H1 (cell line): ENCODE measurements at regions not wholly inside any gene's neighbourhood (a gene's known extent, or its start where the extent isn't known, plus 50 kb on each side); places are given as distances from the start of the nearest gene placed in this dataset.

Source experiments
- CTCF ChIA-PET: fragments of 300-600 bp; sonication (Branson Sonifier 250); formaldehyde crosslinking; loops from one replicate; lab custom pipeline; 2021; ENCODE audit not compliant: partially characterized antibody; lab: Charles Lee
- POLR2A ChIA-PET: fragments of 300-600 bp; sonication (Branson Sonifier 250); formaldehyde crosslinking; loops from one replicate; lab custom pipeline; 2021; ENCODE audit warnings: inconsistent platforms; ENCODE audit not compliant: partially characterized antibody; lab: Charles Lee
- DNase-seq, 2 experiments: peaks; one replicate each; pipeline versions ENCODE4 v3.0.0 to v3.0.0-alpha.2; 2010 to 2022; ENCODE audit warnings: low spot score in 2 of 2, low read depth in 1 of 2, mixed read lengths in 1 of 2
- FAIRE-seq: peaks from 2 replicates; lab custom pipeline; 2011; peaks lifted over from hg19 to GRCh38; lab: Jason Lieb, UNC
- H2AFZ ChIP-seq: 2 replicates; pipeline ENCODE4 v1.8.1; 2012; ENCODE audit warnings: low read length, inconsistent platforms
- H2AK5ac ChIP-seq: 2 replicates; pipeline ENCODE4 v1.6.1; 2013; ENCODE audit warnings: low read depth, low read length
- H2BK120ac ChIP-seq: replicated peaks from 2 replicates; pipeline ENCODE3; 2013; ENCODE audit warnings: low read depth, low read length, inconsistent platforms
- H2BK12ac ChIP-seq: 2 replicates; pipeline ENCODE4 v1.6.1; 2013; ENCODE audit warnings: low read depth, low read length
- H2BK15ac ChIP-seq: 2 replicates; pipeline ENCODE4 v1.6.1; 2013; ENCODE audit warnings: low read length
- H2BK20ac ChIP-seq: 2 replicates; pipeline ENCODE4 v1.6.1; 2013; ENCODE audit warnings: low read length
- H2BK5ac ChIP-seq: 2 replicates; pipeline ENCODE4 v1.6.1; 2013; ENCODE audit warnings: low read depth, low read length
- H3K14ac ChIP-seq: 2 replicates; pipeline ENCODE4 v1.6.1; 2013; ENCODE audit warnings: inconsistent platforms; ENCODE audit not compliant: insufficient read length
- H3K18ac ChIP-seq: 2 replicates; pipeline ENCODE4 v1.6.1; 2013; ENCODE audit warnings: low read length; ENCODE audit errors: extremely low read depth
- H3K23ac ChIP-seq: 2 replicates; pipeline ENCODE4 v1.6.1; 2013; ENCODE audit warnings: inconsistent platforms; ENCODE audit not compliant: insufficient read length
- H3K23me2 ChIP-seq: 2 replicates; pipeline ENCODE4 v1.6.1; 2013; ENCODE audit warnings: low read depth, low read length
- H3K27ac ChIP-seq: 2 replicates; pipeline ENCODE4 v1.6.1; 2011; ENCODE audit warnings: low read depth, low read length, inconsistent platforms
- H3K27me3 ChIP-seq, 4 experiments: replicated peaks in 1 of 4; 1 replicate in 1 of 4; 2 replicates in 3 of 4; pipeline versions ENCODE4 v1.6.1 to v1.8.1; 2011 to 2013; ENCODE audit warnings: low read length in 3 of 4, mild to moderate bottlenecking in 3 of 4, inconsistent platforms in 2 of 4, mixed read lengths in 2 of 4, moderate library complexity in 1 of 4; ENCODE audit not compliant: control insufficient read depth in 3 of 4, insufficient read depth in 3 of 4; ENCODE audit errors: extremely low read depth in 1 of 4
- H3K36me3 ChIP-seq, 4 experiments: 2 replicates each; pipeline versions ENCODE4 v1.6.1 to v1.8.1; 2011 to 2013; ENCODE audit warnings: mild to moderate bottlenecking in 4 of 4, low read length in 3 of 4, moderate library complexity in 2 of 4, control low read depth in 1 of 4, inconsistent platforms in 1 of 4; ENCODE audit not compliant: insufficient read depth in 4 of 4, control insufficient read depth in 2 of 4
- H3K4ac ChIP-seq: replicated peaks from 2 replicates; pipeline ENCODE3; 2013; ENCODE audit warnings: low read length, low read depth, mixed read lengths, inconsistent platforms; ENCODE audit not compliant: insufficient read length
- H3K4me1 ChIP-seq, 4 experiments: replicated peaks in 1 of 4; 1 replicate in 1 of 4; 2 replicates in 3 of 4; pipeline versions ENCODE4 v1.6.1 to v1.8.1; 2011 to 2013; ENCODE audit warnings: low read length in 3 of 4, inconsistent platforms in 2 of 4, mixed read lengths in 1 of 4; ENCODE audit not compliant: insufficient read depth in 4 of 4, control insufficient read depth in 3 of 4
- H3K4me2 ChIP-seq, 2 experiments: 2 replicates each; pipeline versions ENCODE4 v1.6.1 to v1.8.1; 2011 to 2013; ENCODE audit warnings: low read depth in 2 of 2, low read length in 2 of 2, control low read depth in 1 of 2, inconsistent platforms in 1 of 2, mild to moderate bottlenecking in 1 of 2; ENCODE audit not compliant: insufficient read depth in 1 of 2
- H3K4me3 ChIP-seq, 4 experiments: fragments of 200-600, 300-600 bp in 1 of 4; sonication (generic), shearing (Covaris generic), sonication (Bioruptor Twin) in 1 of 4; 2 replicates each; pipeline versions ENCODE4 v1.5.1 to v1.8.1; 2011 to 2016; ENCODE audit warnings: low read length in 4 of 4, low read depth in 3 of 4, control low read depth in 2 of 4, inconsistent platforms in 2 of 4, mild to moderate bottlenecking in 2 of 4, mixed read lengths in 1 of 4, moderate library complexity in 1 of 4; ENCODE audit not compliant: insufficient read depth in 2 of 4; ENCODE audit errors: extremely low read depth in 1 of 4
- H3K56ac ChIP-seq: replicated peaks from 2 replicates; pipeline ENCODE3; 2013; ENCODE audit warnings: low read depth, mild to moderate bottlenecking, mixed read lengths, low read length, inconsistent platforms; ENCODE audit not compliant: insufficient read length
- H3K79me1 ChIP-seq: 2 replicates; pipeline ENCODE4 v1.6.1; 2013; ENCODE audit warnings: low read depth, low read length, control low read depth
- H3K79me2 ChIP-seq, 2 experiments: 2 replicates each; pipeline versions ENCODE4 v1.6.1 to v1.8.1; 2012 to 2013; ENCODE audit warnings: low read length in 2 of 2, mild to moderate bottlenecking in 2 of 2, inconsistent platforms in 1 of 2; ENCODE audit not compliant: insufficient read depth in 2 of 2, control insufficient read depth in 1 of 2
- H3K9ac ChIP-seq, 4 experiments: replicated peaks in 1 of 4; 1 replicate in 1 of 4; 2 replicates in 3 of 4; pipeline versions ENCODE4 v1.6.1 to v1.8.1; 2011 to 2013; ENCODE audit warnings: low read depth in 3 of 4, low read length in 3 of 4, control low read depth in 2 of 4, mild to moderate bottlenecking in 2 of 4, moderate library complexity in 2 of 4, inconsistent platforms in 1 of 4; ENCODE audit errors: extremely low read depth in 1 of 4
- H3K9me3 ChIP-seq, 2 experiments: 2 replicates each; pipeline versions ENCODE4 v1.6.1 to v1.8.1; 2012 to 2013; ENCODE audit warnings: mild to moderate bottlenecking in 2 of 2, moderate library complexity in 2 of 2, control low read depth in 1 of 2, inconsistent platforms in 1 of 2, low read depth in 1 of 2, low read length in 1 of 2, mixed read lengths in 1 of 2; ENCODE audit not compliant: insufficient read depth in 2 of 2
- H4K20me1 ChIP-seq, 2 experiments: replicated peaks in 1 of 2; 2 replicates each; pipeline versions ENCODE3 to v1.8.1; 2011 to 2013; ENCODE audit warnings: inconsistent platforms in 2 of 2, low read length in 2 of 2, mild to moderate bottlenecking in 1 of 2; ENCODE audit not compliant: insufficient read depth in 2 of 2, control insufficient read depth in 1 of 2
- H4K5ac ChIP-seq: 2 replicates; pipeline ENCODE4 v1.6.1; 2013; ENCODE audit warnings: low read length, low read depth, mixed read lengths, inconsistent platforms; ENCODE audit not compliant: insufficient read length
- H4K8ac ChIP-seq: 2 replicates; pipeline ENCODE4 v1.8.0; 2013; ENCODE audit warnings: mild to moderate bottlenecking, moderate library complexity, low read length, inconsistent platforms; ENCODE audit not compliant: insufficient read depth; ENCODE audit errors: extremely low read depth
- H4K91ac ChIP-seq: replicated peaks from 2 replicates; pipeline ENCODE3; 2013; ENCODE audit warnings: low read length, mixed read lengths, inconsistent platforms; ENCODE audit not compliant: insufficient read length
- BCL11A ChIP-seq, 2 experiments: IDR thresholded peaks; one replicate each; pipeline ENCODE4 v1.6.1; 2011; ENCODE audit warnings: low read depth in 2 of 2, low read length in 2 of 2, mild to moderate bottlenecking in 2 of 2
- BRCA1 ChIP-seq: IDR thresholded peaks from 2 replicates; pipeline ENCODE4 v1.6.1; 2012; ENCODE audit warnings: low read depth, low read length, improper control_type of control experiment
- CHD1 ChIP-seq: IDR thresholded peaks from 2 replicates; pipeline ENCODE4 v1.6.1; 2012; ENCODE audit warnings: low read depth, low read length, improper control_type of control experiment
- HDAC2 ChIP-seq, 2 experiments: fragments of 300-600 bp in 1 of 2; sonication (generic) in 1 of 2; IDR thresholded peaks; 2 replicates each; pipeline ENCODE4 v1.6.1; 2011 to 2012; ENCODE audit warnings: low read depth in 2 of 2, low read length in 2 of 2, mild to moderate bottlenecking in 2 of 2, moderate library complexity in 2 of 2, borderline replicate concordance in 1 of 2, inconsistent platforms in 1 of 2
- JUN ChIP-seq: IDR thresholded peaks from 2 replicates; pipeline ENCODE4 v1.6.1; 2011; ENCODE audit warnings: low read depth, mild to moderate bottlenecking, improper control_type of control experiment, low read length
- NANOG ChIP-seq: IDR thresholded peaks from 2 replicates; pipeline ENCODE4 v1.6.1; 2011; ENCODE audit warnings: low read length, low read depth, mild to moderate bottlenecking, inconsistent platforms; ENCODE audit not compliant: insufficient read depth, poor library complexity, severe bottlenecking
- PHF8 ChIP-seq: fragments of 200-600 bp; sonication (generic); conservative IDR thresholded peaks from 2 replicates; pipeline ENCODE4 v1.7.1; 2012; ENCODE audit warnings: low read depth, mild to moderate bottlenecking, inconsistent platforms, low read length, moderate library complexity
- POLR2AphosphoS5 ChIP-seq: IDR thresholded peaks from 2 replicates; pipeline ENCODE4 v1.6.1; 2011; ENCODE audit warnings: low read depth, low read length
- POU5F1 ChIP-seq: IDR thresholded peaks from 2 replicates; pipeline ENCODE4 v1.6.1; 2011; ENCODE audit warnings: low read depth, mild to moderate bottlenecking, low read length, moderate library complexity
- SP2 ChIP-seq: IDR thresholded peaks from 2 replicates; pipeline ENCODE4 v1.6.1; 2012; ENCODE audit warnings: mild to moderate bottlenecking, low read length, inconsistent platforms
- SP4 ChIP-seq: IDR thresholded peaks from 2 replicates; pipeline ENCODE4 v1.6.1; 2012; ENCODE audit warnings: low read length, inconsistent platforms
- TCF12 ChIP-seq: IDR thresholded peaks from 2 replicates; pipeline ENCODE4 v1.6.1; 2011; ENCODE audit warnings: low read depth, mild to moderate bottlenecking, low read length
- USF2 ChIP-seq: IDR thresholded peaks from 2 replicates; pipeline ENCODE4 v1.6.1; 2011; ENCODE audit warnings: low read length, improper control_type of control experiment
- WGBS, 2 experiments: shearing (Covaris generic) in 1 of 2; methylation state at CpG; one replicate each; pipeline versions ENCODE4 v1.1.6 to v1.1.7; 2013 to 2015; ENCODE audit warnings: low lambda C conversion rate in 2 of 2, mixed read lengths in 2 of 2, inconsistent platforms in 1 of 2, low coverage in 1 of 2, missing lambda C conversion rate in 1 of 2; ENCODE audit not compliant: insufficient replicate concordance in 2 of 2, insufficient coverage in 1 of 2, insufficient read length in 1 of 2; ENCODE audit errors: extremely low coverage in 1 of 2, missing lambda C conversion rate in 1 of 2; 5-methylcytosine and 5-hydroxymethylcytosine counted together

- no peak overlapping the region for H2BK5ac ChIP-seq
- ChIA-PET CTCF (no interaction called here), POLR2A (no interaction called here)
- no peak for DNase-seq
- H4K5ac ChIP-seq = peak overlapping the region; percentile 15
- no peak overlapping the region for H2BK12ac ChIP-seq
- H3K27me3 ChIP-seq = no peaks in the 10 kb centered on the region
- H2BK15ac ChIP-seq = no peak overlapping the region
- no peak overlapping the region for H3K9ac ChIP-seq
- no peak overlapping the region for H2AK5ac ChIP-seq
- no peak overlapping the region for H3K56ac ChIP-seq
- no peaks in the 10 kb centered on the region for H3K79me1 ChIP-seq
- peaks cover 0 to 14% (median 3%) of the 10 kb centered on the region in 4 experiments; a peak in 3 of 7 replicates for H3K4me1 ChIP-seq
- no peak overlapping the region for H4K8ac ChIP-seq
- no peak overlapping the region for H4K91ac ChIP-seq
- no peak overlapping the region for H3K4me3 ChIP-seq
- no peaks in the 10 kb centered on the region for H4K20me1 ChIP-seq
- H3K9me3 ChIP-seq = peaks cover 7 to 12% of the 10 kb centered on the region in 2 experiments; a peak in 3 of 4 replicates
- 78% methylated on average over 3 of the region's 3 CpGs; no CpG with 5 or more reads in 1 of the 2 experiments for WGBS, 2 experiments
- no peaks in the 10 kb centered on the region for H3K79me2 ChIP-seq
- H3K23me2 ChIP-seq = no peaks in the 10 kb centered on the region
- peak overlapping the region; percentile 65; the same call in 1 of the 2 replicates for H2AFZ ChIP-seq
- H3K23ac ChIP-seq = no peak overlapping the region
- no peak overlapping the region for H3K4me2 ChIP-seq
- no peak overlapping the region for H2BK20ac ChIP-seq
- no peak overlapping the region for H3K27ac ChIP-seq
- H3K14ac ChIP-seq = no peak overlapping the region
- no peak for FAIRE-seq
- H3K4ac ChIP-seq = no peak overlapping the region
- H3K18ac ChIP-seq = no peak overlapping the region
- H2BK120ac ChIP-seq = no peak overlapping the region
- H3K36me3 ChIP-seq = no peaks in the 10 kb centered on the region
- no peak for TF ChIP-seq CHD1
- no peak for TF ChIP-seq POU5F1
- TF ChIP-seq NANOG = no peak
- TF ChIP-seq POLR2AphosphoS5 = no peak
- no peak for TF ChIP-seq BRCA1
- no peak for TF ChIP-seq HDAC2 (IDR thresholded peaks at IDR 0.05; ENCODE audit: borderline replicate concordance in 1 of 2, low read depth in 2 of 2, low read length in 2 of 2)
- no peak for TF ChIP-seq SP4
- no peak for TF ChIP-seq JUN
- TF ChIP-seq TCF12 = no peak
- no peak for TF ChIP-seq PHF8
- TF ChIP-seq SP2 = no peak
- no peak for TF ChIP-seq USF2
- TF ChIP-seq BCL11A (IDR thresholded peaks at IDR 0.05; ENCODE audit: low read depth in 2 of 2, low read length in 2 of 2) = no peak
Measured at GRCh38 chr12:68438601-68439000, 106.4 kb upstream of the MDM1 start.
